Keratinocyte (primary cell): ENCODE measurements at regions not wholly inside any gene's neighbourhood (a gene's known extent, or its start where the extent isn't known, plus 50 kb on each side); places are given as distances from the start of the nearest gene placed in this dataset.

ENCODE experiments used
- CTCF ChIP-seq, 3 experiments: IDR thresholded peaks in 1 of 3; conservative IDR thresholded peaks in 1 of 3; optimal IDR thresholded peaks in 1 of 3; 2 replicates in 2 of 3; 3 replicates in 1 of 3; pipeline versions ENCODE3 to v1.5.1; 2011; ENCODE audit warnings: low read length in 3 of 3, mild to moderate bottlenecking in 3 of 3, moderate library complexity in 2 of 3, control low read depth in 1 of 3, inconsistent platforms in 1 of 3; ENCODE audit not compliant: insufficient read depth in 2 of 3; ENCODE audit errors: extremely low read depth in 1 of 3
- EZH2 ChIP-seq: IDR thresholded peaks from one replicate; pipeline ENCODE4 v1.6.1; 2012; ENCODE audit warnings: inconsistent platforms, mild to moderate bottlenecking, low read length, moderate library complexity

- TF ChIP-seq EZH2 (no peak), CTCF (optimal IDR thresholded peaks at IDR 0.05 in 1 of 3, IDR thresholded peaks at IDR 0.05 in 1 of 3, conservative IDR thresholded peaks at IDR 0.05 in 1 of 3; ENCODE audit: extremely low read depth in 1 of 3, insufficient read depth in 2 of 3, low read length in 3 of 3) (no peak)
These were observed 413.9 kb upstream of the LYPLAL1 start for GRCh38 chr1:218759795-218760194.
